Kidney (tissue), 13 donors: ENCODE measurements at regions not wholly inside any gene's neighbourhood (a gene's known extent, or its start where the extent isn't known, plus 50 kb on each side); places are given as distances from the start of the nearest gene placed in this dataset.

ENCODE experiments used
- DNase-seq, 5 donors: peaks; one replicate each; pipeline ENCODE4 v3.0.0-alpha.2; 2013 to 2020
- FAIRE-seq: peaks from 2 replicates; lab custom pipeline; 2012; peaks lifted over from hg19 to GRCh38; lab: Jason Lieb, UNC
- H3K27ac ChIP-seq, 2 donors: one replicate each; pipeline ENCODE4 v1.7.0; 2013; ENCODE audit warnings: low read depth in 2 of 2, low read length in 2 of 2, inconsistent platforms in 1 of 2
- H3K27me3 ChIP-seq: one replicate; pipeline ENCODE4 v1.7.1; 2013; ENCODE audit warnings: low read length, inconsistent platforms; ENCODE audit not compliant: control insufficient read depth, insufficient read depth
- H3K36me3 ChIP-seq, 3 donors: one replicate each; pipeline versions ENCODE4 v1.7.0 to v1.7.1; 2013; ENCODE audit warnings: low read length in 3 of 3, control low read depth in 1 of 3, inconsistent platforms in 1 of 3; ENCODE audit not compliant: insufficient read depth in 3 of 3, control insufficient read depth in 2 of 3
- H3K4me1 ChIP-seq, 3 donors: one replicate each; pipeline versions ENCODE4 v1.7.0 to v1.7.1; 2013; ENCODE audit warnings: low read length in 3 of 3, inconsistent platforms in 1 of 3, low read depth in 1 of 3; ENCODE audit not compliant: control insufficient read depth in 2 of 3, insufficient read depth in 2 of 3
- H3K4me3 ChIP-seq, 3 donors: one replicate each; pipeline versions ENCODE4 v1.7.0 to v1.8.1; 2013; ENCODE audit warnings: low read length in 3 of 3, control low read depth in 1 of 3, inconsistent platforms in 1 of 3
- H3K9ac ChIP-seq, 3 donors: one replicate each; pipeline versions ENCODE4 v1.7.0 to v1.7.1; 2013; ENCODE audit warnings: low read length in 3 of 3, control low read depth in 1 of 3, inconsistent platforms in 1 of 3
- H3K9me3 ChIP-seq, 3 donors: one replicate each; pipeline versions ENCODE4 v1.7.0 to v1.7.1; 2013; ENCODE audit warnings: low read length in 3 of 3, control low read depth in 1 of 3, inconsistent platforms in 1 of 3; ENCODE audit not compliant: control insufficient read depth in 2 of 3, insufficient read depth in 1 of 3
- CTCF ChIP-seq: IDR thresholded peaks from 3 replicates; pipeline ENCODE4 v1.5.1; 2012; ENCODE audit warnings: mild to moderate bottlenecking, moderate library complexity, borderline replicate concordance; ENCODE audit not compliant: insufficient read depth; ENCODE audit errors: extremely low read depth
- intact Hi-C: fragments of 100-400 bp; cut with DNase I; formaldehyde crosslinking; loops from one replicate; pipeline ENCODE4 v1.11.1; 2022
- donor health status: control.
- donor health status: control.
- donor health status: control.
- donor health status: control.
- donor health status: control.
- donor health status: DM: yes; HTN: yes; CAD: no.
- donor health status: Normal renal cell carcinoma (clear cell type).

GRCh38 chr5:6961837-6962635, 248.8 kb downstream of the TENT4A start:
- FAIRE-seq, result no peak
- TF ChIP-seq CTCF, result no peak
- intact Hi-C loops, result no loop called here

GRCh38 chr5:6976971-6977370, 263.7 kb downstream of the TENT4A start:
- intact Hi-C loops, result no loop called here
- no peaks in the 10 kb centered on the region for H3K27me3 ChIP-seq
- TF ChIP-seq CTCF, result no peak
- H3K9ac ChIP-seq, result no peak overlapping the region
- H3K27ac ChIP-seq, result no peak overlapping the region
- no peak overlapping the region for H3K4me3 ChIP-seq
- no peaks in the 10 kb centered on the region for H3K4me1 ChIP-seq
- H3K9me3 ChIP-seq, result no peaks in the 10 kb centered on the region
- FAIRE-seq (no peak), DNase-seq (no peak)
- H3K36me3 ChIP-seq, result no peaks in the 10 kb centered on the region

More at GRCh38 chr5:6961837-6962635, 248.8 kb downstream of the TENT4A start:
- H3K9ac ChIP-seq, result no peak overlapping the region
- no peaks in the 10 kb centered on the region for H3K36me3 ChIP-seq
- no peaks in the 10 kb centered on the region for H3K4me1 ChIP-seq
- no peak overlapping the region for H3K27ac ChIP-seq
- no peaks in the 10 kb centered on the region for H3K27me3 ChIP-seq
- peaks cover 0 to 3% (median 0%) of the 10 kb centered on the region in 3 donors for H3K9me3 ChIP-seq
- no peak for DNase-seq
- H3K4me3 ChIP-seq, result no peak overlapping the region

GRCh38 chr5:6979061-6979460, 265.8 kb downstream of the TENT4A start:
- no peaks in the 10 kb centered on the region for H3K4me1 ChIP-seq
- H3K36me3 ChIP-seq, result no peaks in the 10 kb centered on the region
- no peaks in the 10 kb centered on the region for H3K27me3 ChIP-seq
- no peak for DNase-seq
- H3K27ac ChIP-seq, result no peak overlapping the region
- intact Hi-C loops, result no loop called here
- H3K4me3 ChIP-seq, result no peak overlapping the region
- H3K9ac ChIP-seq, result no peak overlapping the region
- no peak for FAIRE-seq
- no peaks in the 10 kb centered on the region for H3K9me3 ChIP-seq
- TF ChIP-seq CTCF, result no peak
